ENCODE measurements at regions not wholly inside any gene's neighbourhood (a gene's known extent, or its start where the extent isn't known, plus 50 kb on each side); places are given as distances from the start of the nearest gene placed in this dataset.
A peak's percentile ranks its signal among the peaks of the same experiment; 100 is the strongest.
"Not testable (repeated sequence)": the region's sequence is repeated elsewhere in the genome, so short reads cannot be mapped to it uniquely, and the experiment has no call there.

- no peak for DNase-seq
Measured at GRCh38 chr14:105601360-105602242, 75.2 kb downstream of the TMEM121 start.

- DNase-seq: no peak
Measured at GRCh38 chr14:105602243-105602750, 75.9 kb downstream of the TMEM121 start.

DNA sequence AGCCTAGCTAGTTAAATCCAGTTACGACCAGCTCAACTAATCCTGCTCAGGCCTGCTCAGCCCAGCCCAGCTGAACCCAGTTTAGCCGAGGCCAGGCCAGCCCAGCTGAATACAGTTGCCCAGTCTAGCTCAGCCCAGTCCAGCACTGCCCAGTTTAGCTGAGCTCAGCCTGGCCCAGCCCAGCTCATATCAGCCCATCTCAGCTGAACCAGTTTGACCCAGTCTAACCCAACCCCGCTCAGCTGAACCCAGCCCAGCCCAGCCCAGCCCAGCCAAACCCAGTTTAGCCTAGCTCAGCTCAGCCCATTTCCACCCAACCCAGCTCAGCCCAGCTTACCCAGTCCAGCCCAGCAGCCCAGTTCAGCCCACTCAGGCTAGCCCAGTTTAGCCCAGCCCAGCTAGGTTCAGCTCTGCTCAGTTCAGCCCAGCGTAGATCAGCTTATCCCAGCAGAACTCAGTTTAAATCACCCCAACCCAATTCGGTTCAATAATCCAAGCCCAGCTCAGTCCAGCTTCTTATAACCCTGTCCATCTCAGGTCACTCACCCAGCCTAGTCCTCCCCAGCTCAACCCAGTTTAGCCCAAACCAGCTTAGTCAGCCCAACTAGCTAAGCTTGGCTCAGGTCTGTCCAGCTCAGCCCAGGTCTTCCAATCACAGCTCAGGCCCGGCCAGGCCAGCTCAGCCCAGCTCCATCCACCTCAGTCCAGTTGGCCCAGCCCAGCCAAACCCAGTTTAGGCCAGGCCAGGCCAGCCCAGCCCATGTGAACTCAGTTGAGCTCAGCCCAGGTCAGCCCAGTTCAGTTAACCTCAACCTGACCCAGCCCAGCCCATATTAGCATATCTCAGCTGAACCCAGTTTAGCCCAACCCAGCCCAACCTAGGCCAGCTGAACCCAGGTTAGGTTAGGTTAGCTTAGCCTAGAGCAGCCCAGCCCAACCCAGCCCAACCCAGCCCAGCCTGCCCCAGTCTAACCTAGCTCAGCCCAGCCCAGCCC is 76.7 kb downstream of the TMEM121 start:
- DNase-seq: no peak

DNA sequence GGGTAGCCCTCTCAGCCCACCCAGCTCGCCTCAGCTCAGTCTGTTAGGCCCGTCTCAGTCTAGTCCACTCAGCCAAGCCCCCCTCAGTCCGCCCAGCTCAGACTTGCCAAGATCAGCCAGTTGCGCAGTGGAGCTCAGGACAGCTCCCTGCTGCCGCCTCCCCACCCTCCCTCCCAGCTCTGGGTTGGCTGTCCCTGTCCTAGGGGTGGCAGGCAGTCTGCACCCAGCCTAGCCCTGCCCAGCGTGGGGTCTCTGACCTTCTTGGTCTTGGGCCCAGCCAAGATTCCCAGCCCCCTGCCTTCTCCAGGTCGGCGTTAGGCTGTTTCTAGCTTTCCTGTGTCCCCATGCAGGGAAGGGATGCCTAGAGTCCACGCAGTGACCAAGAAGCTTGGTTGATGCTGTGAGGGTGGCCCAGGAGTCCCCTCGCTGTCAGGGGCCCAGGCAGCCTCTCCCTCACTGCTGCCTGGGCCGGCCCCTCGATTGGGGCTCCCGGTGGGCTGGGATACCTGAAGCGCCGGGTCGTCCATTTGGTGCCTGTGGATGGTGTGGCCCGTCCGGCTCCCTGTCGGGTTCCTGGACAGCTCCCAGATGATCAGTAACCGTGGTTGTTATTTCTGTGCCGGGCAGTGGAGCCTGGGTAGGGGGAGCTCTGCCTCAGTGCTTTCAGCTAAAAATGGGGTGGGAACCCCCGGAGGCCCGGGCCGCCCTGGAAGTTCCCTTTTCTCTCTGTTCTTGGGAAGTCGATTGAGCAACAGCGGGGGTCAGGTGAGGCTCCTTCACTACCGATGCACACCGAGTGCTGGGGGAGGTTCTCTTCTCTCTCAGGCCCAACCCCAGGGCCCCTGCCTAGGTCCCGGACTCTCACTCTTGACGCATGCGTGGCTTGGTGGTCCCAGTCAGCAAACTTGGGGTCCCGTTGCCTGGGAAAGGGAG is 78.4 kb downstream of the TMEM121 start:
- DNase-seq: not testable (repeated sequence)

DNA sequence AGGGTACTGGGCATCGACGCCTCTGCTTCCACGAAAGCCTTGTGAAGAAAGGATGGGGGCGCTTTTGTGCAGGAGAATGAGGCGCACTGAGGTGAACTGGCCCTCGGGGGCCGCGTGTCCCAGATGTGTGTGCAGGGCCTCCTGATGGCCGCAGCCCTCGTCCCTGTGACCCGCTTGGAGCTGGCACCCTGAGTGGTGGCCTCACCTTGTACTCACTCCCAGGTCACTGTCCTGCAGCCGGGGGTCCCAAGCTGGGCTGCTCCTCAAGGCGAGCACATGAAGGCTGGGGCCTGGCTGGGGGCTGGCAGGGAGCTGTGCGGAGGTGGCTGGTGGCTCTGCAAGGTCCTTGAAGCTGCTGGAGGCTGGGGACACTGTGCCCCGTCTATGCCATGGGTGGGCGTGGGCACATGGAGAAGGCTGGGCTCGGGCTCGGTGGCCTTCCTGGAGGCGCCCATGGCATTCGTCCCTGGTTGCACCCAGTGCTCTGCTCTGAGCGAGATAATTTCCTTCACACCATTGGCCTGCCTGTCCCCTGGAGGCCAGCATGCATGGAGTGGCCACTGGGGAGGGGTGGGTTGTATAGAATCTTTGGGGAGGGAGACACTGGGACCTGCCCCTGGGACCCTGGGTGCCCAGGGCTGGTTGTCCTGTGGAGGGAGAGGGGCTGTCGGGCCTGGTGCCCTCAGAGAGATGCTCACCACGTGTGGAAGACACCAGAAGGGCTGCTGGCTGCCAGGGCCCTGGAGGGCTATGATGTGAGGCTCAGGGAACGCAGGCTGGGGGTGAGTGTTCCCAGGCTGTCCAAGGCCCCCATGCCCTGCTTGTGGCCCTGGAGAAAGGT is 79.3 kb downstream of the TMEM121 start:
- DNase-seq: no peak

- DNase-seq: not testable (repeated sequence)
Measured at GRCh38 chr14:105606305-105606975, 80.1 kb downstream of the TMEM121 start.

DNA sequence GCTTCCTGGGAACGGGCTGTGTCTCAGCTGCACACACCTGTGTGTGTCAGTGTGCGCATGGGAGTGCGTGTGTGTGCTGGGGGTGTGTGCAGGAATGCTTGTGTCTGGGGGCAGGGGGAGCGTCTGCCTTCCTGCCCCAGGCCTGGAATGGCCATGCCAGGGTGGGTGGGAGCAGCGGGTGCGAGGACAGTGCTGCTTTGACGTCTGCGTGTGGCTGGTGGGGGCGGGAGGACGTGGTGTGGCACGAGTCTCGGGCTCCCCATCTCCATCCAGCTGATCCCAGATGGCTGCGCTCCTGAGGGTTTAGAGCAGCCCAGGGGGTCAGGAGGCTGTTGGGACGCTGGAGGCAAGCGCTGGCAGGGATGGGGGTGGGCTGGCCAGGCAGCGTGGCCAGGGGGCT is 80.6 kb downstream of the TMEM121 start:
- DNase-seq: not testable (repeated sequence)

DNA sequence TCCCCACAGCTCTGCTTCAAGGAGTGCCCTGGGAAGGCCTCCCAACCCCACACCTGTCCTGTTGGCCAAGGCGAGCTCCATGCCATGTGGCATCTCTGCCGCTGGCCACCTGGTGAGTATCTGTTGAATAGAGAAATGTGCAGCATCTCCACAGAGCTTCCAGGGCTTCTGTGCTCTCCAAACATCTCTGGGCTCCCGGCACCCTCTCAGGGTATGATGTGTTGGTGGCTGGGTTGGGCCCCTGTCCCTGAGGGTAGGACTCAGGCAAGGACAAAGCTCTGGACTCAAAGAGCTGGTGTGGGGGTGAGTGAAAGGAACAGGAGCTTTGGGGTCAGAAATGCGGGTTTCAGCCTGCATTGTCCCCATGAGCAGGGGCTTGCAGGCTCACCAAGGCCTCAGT is 88.6 kb downstream of the TMEM121 start:
- not testable (repeated sequence) for DNase-seq

GRCh38 chr14:105615986-105616801 is 89.8 kb downstream of the TMEM121 start:
- DNase-seq: not testable (repeated sequence)

DNA sequence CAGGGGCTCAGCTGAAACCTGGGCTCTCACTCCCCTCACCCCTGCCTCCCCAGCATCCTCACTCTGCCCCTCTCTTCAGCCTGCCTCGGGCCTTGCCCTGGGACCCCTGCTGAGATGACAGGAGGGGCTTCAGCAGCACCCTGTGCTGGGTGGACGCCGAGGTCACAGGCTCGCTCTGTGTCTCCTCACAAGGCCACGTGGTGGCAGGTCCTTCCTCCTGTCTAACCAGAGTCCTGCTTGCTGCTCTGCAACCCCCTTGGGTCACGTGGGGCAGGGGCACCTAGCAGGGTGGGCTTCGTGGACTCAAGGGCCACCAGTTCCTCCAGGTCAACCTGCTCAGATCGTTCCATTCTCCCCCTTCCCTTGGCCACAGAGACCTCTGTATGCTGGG is 90.4 kb downstream of the TMEM121 start:
- DNase-seq: no peak

DNA sequence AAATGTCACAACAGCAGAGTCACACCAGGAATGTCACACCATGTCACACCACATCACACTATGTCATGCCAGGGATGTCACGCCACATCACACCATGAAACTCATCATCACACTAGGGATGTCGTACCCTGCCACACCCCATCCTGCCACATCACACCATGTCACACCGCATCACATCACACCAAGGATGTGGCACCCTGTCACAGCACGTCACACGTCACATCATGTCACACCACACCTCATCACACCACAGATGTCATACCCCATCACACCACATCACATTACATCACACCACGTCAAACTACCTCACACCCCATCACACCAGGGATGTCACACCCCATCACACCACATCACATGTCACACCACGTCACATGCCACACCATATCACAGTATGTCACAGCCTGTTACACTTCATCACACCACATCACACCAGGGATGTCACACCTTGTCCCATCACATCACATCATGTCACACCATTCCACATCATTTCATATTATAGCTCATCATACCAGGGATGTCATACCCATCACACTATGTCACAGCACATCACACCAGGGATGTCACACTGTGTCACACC is 90.9 kb downstream of the TMEM121 start:
- peak; percentile 27 for DNase-seq

DNA sequence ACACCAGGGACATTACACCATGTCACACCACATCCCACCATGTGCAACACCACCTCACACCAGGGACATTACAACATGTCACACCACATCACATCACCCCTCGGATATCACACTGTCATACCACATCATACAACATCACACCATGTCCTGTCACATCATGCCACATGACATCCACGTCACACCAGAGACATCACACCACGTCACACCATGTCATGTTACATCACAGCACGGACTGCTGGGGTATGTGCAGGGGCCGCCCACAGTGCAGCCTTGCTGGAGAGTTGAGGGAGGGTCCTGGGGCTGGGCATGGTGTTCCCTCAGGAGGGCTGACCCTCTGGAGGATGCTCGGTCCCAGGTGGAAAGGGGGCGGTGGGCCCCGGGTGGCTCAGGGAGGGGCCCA is 91.4 kb downstream of the TMEM121 start:
- not testable (repeated sequence) for DNase-seq

- DNase-seq: not testable (repeated sequence)
Measured at GRCh38 chr14:105619324-105619723, 92.9 kb downstream of the TMEM121 start.

DNA sequence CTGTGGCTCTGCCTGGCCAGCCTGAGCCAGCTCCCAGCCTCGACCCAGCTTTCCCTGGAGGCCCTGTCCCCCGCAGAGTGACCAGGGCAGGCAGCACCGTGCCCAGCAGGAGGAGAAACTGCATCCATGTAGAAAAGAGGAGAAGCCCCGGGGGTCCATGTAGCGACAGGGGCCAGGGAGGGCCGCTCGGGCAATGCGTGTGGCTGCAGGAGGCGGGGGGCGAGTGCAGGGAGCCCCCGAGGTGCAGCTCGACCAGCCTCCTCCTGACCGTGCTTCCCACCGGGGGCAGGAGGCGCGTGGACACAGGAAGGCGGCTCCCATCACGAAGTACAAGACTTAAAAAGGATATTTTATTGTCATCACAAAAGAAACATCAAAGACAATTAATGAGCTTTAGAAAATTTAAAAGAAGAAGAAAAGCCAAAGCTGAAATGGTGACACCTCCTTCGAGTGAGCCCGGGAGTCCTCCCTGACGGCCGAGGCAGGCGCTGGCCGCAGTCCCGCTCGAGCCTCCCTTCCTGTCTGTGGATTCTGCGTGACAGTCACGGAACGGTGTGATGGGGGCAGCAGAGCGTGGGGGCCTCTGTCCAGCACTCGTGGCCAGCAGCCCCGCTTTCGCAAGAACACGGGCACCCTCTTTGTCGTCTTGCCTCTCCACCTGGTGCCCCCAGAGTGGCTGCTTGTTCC is 93.9 kb downstream of the TMEM121 start:
- DNase-seq: not testable (repeated sequence)

GRCh38 chr14:105620865-105621471 is 94.6 kb downstream of the TMEM121 start:
- not testable (repeated sequence) for DNase-seq

- DNase-seq: not testable (repeated sequence)
Measured at GRCh38 chr14:105621479-105622328, 95.3 kb downstream of the TMEM121 start.

- DNase-seq: no peak
Measured at GRCh38 chr14:105622329-105622955, 96.1 kb downstream of the TMEM121 start.
